ENCODE measurements at regions not wholly inside any gene's neighbourhood (a gene's known extent, or its start where the extent isn't known, plus 50 kb on each side); places are given as distances from the start of the nearest gene placed in this dataset.

- no peak for ATAC-seq
- H3K27me3 ChIP-seq = no peaks in the 10 kb centered on the region
- peaks cover 0 to 11% (median 0%) of the 10 kb centered on the region in 11 donors for H3K9me3 ChIP-seq
- 73 to 85% methylated on average over 3 of the region's 3 CpGs for WGBS, 2 donors
- intact Hi-C loops (cut with DNase I) = no loop called here
- no peaks in the 10 kb centered on the region for H3K36me3 ChIP-seq
- H3K27ac ChIP-seq = no peak overlapping the region
- H3K4me1 ChIP-seq = no peaks in the 10 kb centered on the region
- no peak overlapping the region for H3K4me3 ChIP-seq
- TF ChIP-seq, protein P1, sequence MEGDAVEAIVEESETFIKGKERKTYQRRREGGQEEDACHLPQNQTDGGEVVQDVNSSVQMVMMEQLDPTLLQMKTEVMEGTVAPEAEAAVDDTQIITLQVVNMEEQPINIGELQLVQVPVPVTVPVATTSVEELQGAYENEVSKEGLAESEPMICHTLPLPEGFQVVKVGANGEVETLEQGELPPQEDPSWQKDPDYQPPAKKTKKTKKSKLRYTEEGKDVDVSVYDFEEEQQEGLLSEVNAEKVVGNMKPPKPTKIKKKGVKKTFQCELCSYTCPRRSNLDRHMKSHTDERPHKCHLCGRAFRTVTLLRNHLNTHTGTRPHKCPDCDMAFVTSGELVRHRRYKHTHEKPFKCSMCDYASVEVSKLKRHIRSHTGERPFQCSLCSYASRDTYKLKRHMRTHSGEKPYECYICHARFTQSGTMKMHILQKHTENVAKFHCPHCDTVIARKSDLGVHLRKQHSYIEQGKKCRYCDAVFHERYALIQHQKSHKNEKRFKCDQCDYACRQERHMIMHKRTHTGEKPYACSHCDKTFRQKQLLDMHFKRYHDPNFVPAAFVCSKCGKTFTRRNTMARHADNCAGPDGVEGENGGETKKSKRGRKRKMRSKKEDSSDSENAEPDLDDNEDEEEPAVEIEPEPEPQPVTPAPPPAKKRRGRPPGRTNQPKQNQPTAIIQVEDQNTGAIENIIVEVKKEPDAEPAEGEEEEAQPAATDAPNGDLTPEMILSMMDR (IDR thresholded peaks at IDR 0.05) = no peak
- no peak for DNase-seq
Observed at GRCh38 chr6:62474793-62475192, 188.8 kb upstream of the KHDRBS2 start.

DNA sequence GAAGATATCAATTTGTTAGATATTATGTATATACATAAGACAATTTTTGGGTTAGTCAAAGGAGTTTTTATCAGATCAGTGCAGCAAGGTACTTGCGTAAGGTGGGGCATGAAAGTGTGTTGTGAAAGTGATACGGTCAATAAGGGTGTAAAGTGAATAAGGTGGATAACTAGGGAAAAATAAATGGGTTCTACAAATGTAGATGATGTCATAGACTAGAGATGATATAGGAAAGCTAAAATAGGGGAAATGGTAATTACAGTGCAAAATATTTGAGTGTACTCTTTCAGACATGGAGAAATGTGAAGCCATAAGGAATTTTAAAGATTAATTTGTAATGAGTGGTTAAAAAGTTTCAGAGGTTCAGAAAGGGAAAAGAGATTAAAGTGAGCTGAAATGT, 180.6 kb upstream of the KHDRBS2 start:
- DNase-seq = no peak
- Histone ChIP-seq H3K36me3 (no peaks in the 10 kb centered on the region), H3K9me3 (no peaks in the 10 kb centered on the region), H3K27me3 (no peaks in the 10 kb centered on the region), H3K4me1 (no peaks in the 10 kb centered on the region), H3K4me3 (no peak overlapping the region), H3K27ac (no peak overlapping the region)
- ATAC-seq = no peak
- 88 to 93% methylated on average over 2 of the region's 2 CpGs for WGBS, 2 donors
- TF ChIP-seq, protein P1 (IDR thresholded peaks at IDR 0.05) = no peak
- intact Hi-C loops (cut with DNase I) = loop anchor here in 1 of 10 donors (5.0 kb wide), 1 partner anchor 209 kb away; no protein-coding TSS in a partner anchor

- WGBS, 2 donors = 16 to 17% methylated on average over 2 of the region's 2 CpGs
- Histone ChIP-seq H3K27ac (no peak overlapping the region), H3K4me3 (no peak overlapping the region), H3K9me3 (no peaks in the 10 kb centered on the region), H3K36me3 (no peaks in the 10 kb centered on the region), H3K4me1 (no peaks in the 10 kb centered on the region), H3K27me3 (no peaks in the 10 kb centered on the region)
- intact Hi-C loops (cut with DNase I) = loop anchor here in 1 of 10 donors (5.0 kb wide), 1 partner anchor 208 kb away; no protein-coding TSS in a partner anchor
- DNase-seq (no peak), ATAC-seq (no peak)
- TF ChIP-seq, protein P1 (IDR thresholded peaks at IDR 0.05) = no peak
Observed at GRCh38 chr6:62465206-62465605, 179.2 kb upstream of the KHDRBS2 start.

- Histone ChIP-seq H3K36me3 (no peaks in the 10 kb centered on the region), H3K27me3 (no peaks in the 10 kb centered on the region), H3K9me3 (peaks cover 0 to 10% (median 0%) of the 10 kb centered on the region in 11 donors), H3K27ac (no peak overlapping the region), H3K4me1 (no peaks in the 10 kb centered on the region), H3K4me3 (no peak overlapping the region)
- intact Hi-C loops (cut with DNase I) = no loop called here
- TF ChIP-seq, protein P1 (IDR thresholded peaks at IDR 0.05) = no peak
- 66 to 89% methylated on average over 2 of the region's 2 CpGs for WGBS, 2 donors
- no peak for DNase-seq
- no peak for ATAC-seq
Observed at GRCh38 chr6:62452586-62452985, 166.6 kb upstream of the KHDRBS2 start.

Data from heart right ventricle (tissue), 16 donors.